Colonic mucosa (tissue), 4 donors: ENCODE measurements at regions not wholly inside any gene's neighbourhood (a gene's known extent, or its start where the extent isn't known, plus 50 kb on each side); places are given as distances from the start of the nearest gene placed in this dataset.

Experiments used
- DNase-seq: peaks from one replicate; pipeline ENCODE4 v3.0.0-alpha.2; 2020
- H3K27ac ChIP-seq: fragments of 200-600 bp; one replicate; pipeline ENCODE4 v1.8.0; 2021
- H3K27me3 ChIP-seq: fragments of 200-600 bp; one replicate; pipeline ENCODE4 v1.8.0; 2021
- H3K36me3 ChIP-seq: fragments of 200-600 bp; one replicate; pipeline ENCODE4 v1.8.0; 2021
- H3K4me1 ChIP-seq: fragments of 200-600 bp; one replicate; pipeline ENCODE4 v1.8.0; 2021; ENCODE audit warnings: mild to moderate bottlenecking
- H3K4me3 ChIP-seq: fragments of 200-600 bp; one replicate; pipeline ENCODE4 v1.8.0; 2021
- H3K9ac ChIP-seq, 2 donors: one replicate each; pipeline ENCODE4 v1.7.0; 2013; ENCODE audit warnings: control low read depth in 2 of 2, low read depth in 2 of 2, low read length in 2 of 2
- H3K9me3 ChIP-seq: fragments of 200-600 bp; one replicate; pipeline ENCODE4 v1.8.0; 2021
- CTCF ChIP-seq: fragments of 200-600 bp; IDR thresholded peaks from one replicate; pipeline ENCODE4 v1.8.0; 2022; ENCODE audit warnings: antibody characterized with exemption, mild to moderate bottlenecking
- intact Hi-C: fragments of 100-400 bp; cut with DNase I; formaldehyde crosslinking; loops from one replicate; pipeline ENCODE4 v1.14.1; 2022
- donor health status: healthy.
- donor health status: DM: no; HTN: no; CAD: no.
- donor health status: DM: no; HTN: no; CAD: no.

GRCh38 chr2:146598791-146599190, 1246.0 kb upstream of the ACVR2A start:
- H3K27ac ChIP-seq: no peak overlapping the region
- H3K4me3 ChIP-seq: no peak overlapping the region
- H3K4me1 ChIP-seq: no peaks in the 10 kb centered on the region
- TF ChIP-seq CTCF: no peak
- no peak overlapping the region for H3K9ac ChIP-seq
- intact Hi-C loops: no loop called here
- no peaks in the 10 kb centered on the region for H3K27me3 ChIP-seq
- no peak for DNase-seq
- no peaks in the 10 kb centered on the region for H3K36me3 ChIP-seq
- no peaks in the 10 kb centered on the region for H3K9me3 ChIP-seq

GRCh38 chr2:146597291-146597690, 1247.5 kb upstream of the ACVR2A start:
- no peak for DNase-seq
- Histone ChIP-seq H3K9ac (no peak overlapping the region), H3K9me3 (no peaks in the 10 kb centered on the region), H3K36me3 (no peaks in the 10 kb centered on the region), H3K4me3 (no peak overlapping the region), H3K27ac (no peak overlapping the region), H3K27me3 (no peaks in the 10 kb centered on the region), H3K4me1 (no peaks in the 10 kb centered on the region)
- TF ChIP-seq CTCF: no peak
- intact Hi-C loops: no loop called here

- H3K36me3 ChIP-seq: no peaks in the 10 kb centered on the region
- H3K4me1 ChIP-seq: no peaks in the 10 kb centered on the region
- no peaks in the 10 kb centered on the region for H3K27me3 ChIP-seq
- H3K9ac ChIP-seq: no peak overlapping the region
- H3K4me3 ChIP-seq: no peak overlapping the region
- intact Hi-C loops: no loop called here
- DNase-seq: no peak
- no peak overlapping the region for H3K27ac ChIP-seq
- TF ChIP-seq CTCF: no peak
- H3K9me3 ChIP-seq: no peaks in the 10 kb centered on the region
Measured at GRCh38 chr2:146591908-146592307, 1252.9 kb upstream of the ACVR2A start.

GRCh38 chr2:146587291-146587713, 1257.5 kb upstream of the ACVR2A start:
- intact Hi-C loops: no loop called here
- Histone ChIP-seq H3K4me1 (no peaks in the 10 kb centered on the region), H3K9ac (no peak overlapping the region), H3K27ac (no peak overlapping the region), H3K27me3 (no peaks in the 10 kb centered on the region), H3K36me3 (no peaks in the 10 kb centered on the region), H3K4me3 (no peak overlapping the region), H3K9me3 (no peaks in the 10 kb centered on the region)
- DNase-seq: no peak
- no peak for TF ChIP-seq CTCF

GRCh38 chr2:146584316-146584715, 1260.5 kb upstream of the ACVR2A start:
- no peaks in the 10 kb centered on the region for H3K4me1 ChIP-seq
- H3K4me3 ChIP-seq: no peak overlapping the region
- TF ChIP-seq CTCF: no peak
- H3K36me3 ChIP-seq: no peaks in the 10 kb centered on the region
- no peak overlapping the region for H3K9ac ChIP-seq
- H3K27me3 ChIP-seq: no peaks in the 10 kb centered on the region
- no peak for DNase-seq
- intact Hi-C loops: no loop called here
- no peak overlapping the region for H3K27ac ChIP-seq
- no peaks in the 10 kb centered on the region for H3K9me3 ChIP-seq
